T-cell (primary cell): ENCODE measurements at regions not wholly inside any gene's neighbourhood (a gene's known extent, or its start where the extent isn't known, plus 50 kb on each side); places are given as distances from the start of the nearest gene placed in this dataset.

Experiments
- ATAC-seq, 4 experiments: fragments of 200-7000 bp in 3 of 4; fragments of 150-1000 bp in 1 of 4; cut with Tn5 transposase; replicated peaks in 1 of 4; 1 replicate in 3 of 4; 2 replicates in 1 of 4; pipeline ENCODE4 v1.10.0; 2021; ENCODE audit warnings: moderate library complexity in 3 of 4, mild to moderate bottlenecking in 2 of 4, moderate number of reproducible peaks in 1 of 4
- CTCF ChIA-PET, 2 donors: fragments of 300-600 bp; sonication (Branson Sonifier 250); formaldehyde crosslinking; loops; one replicate each; lab custom pipeline; 2022; ENCODE audit warnings: antibody characterized with exemption in 2 of 2; lab: Charles Lee
- POLR2A ChIA-PET, 2 donors: fragments of 300-600 bp; sonication (Branson Sonifier 250); formaldehyde crosslinking; loops; one replicate each; lab custom pipeline; 2022; ENCODE audit warnings: antibody characterized with exemption in 2 of 2; lab: Charles Lee
- DNase-seq, 35 experiments: peaks; one replicate each; pipeline versions ENCODE4 v3.0.0 to v3.0.0-alpha.2; 2013 to 2023
- H3K27ac ChIP-seq: one replicate; pipeline ENCODE4 v1.5.1; 2013; ENCODE audit warnings: low read length
- H3K27me3 ChIP-seq, 2 experiments: replicated peaks in 1 of 2; 1 replicate in 1 of 2; 2 replicates in 1 of 2; pipeline versions ENCODE4 v1.6.1 to v1.7.0; 2013; ENCODE audit warnings: low read length in 1 of 2, mixed read lengths in 1 of 2; ENCODE audit not compliant: control insufficient read depth in 2 of 2, insufficient read depth in 2 of 2; ENCODE audit errors: extremely low read depth in 1 of 2
- H3K36me3 ChIP-seq, 2 donors: 1 replicate in 1 of 2; 2 replicates in 1 of 2; pipeline versions ENCODE4 v1.6.1 to v1.7.0; 2013; ENCODE audit warnings: low read length in 1 of 2; ENCODE audit not compliant: control insufficient read depth in 2 of 2, insufficient read depth in 1 of 2; ENCODE audit errors: extremely low read depth in 1 of 2
- H3K4me1 ChIP-seq, 2 experiments: 1 replicate in 1 of 2; 2 replicates in 1 of 2; pipeline versions ENCODE4 v1.6.1 to v1.7.0; 2013; ENCODE audit warnings: low read length in 2 of 2, mixed read lengths in 1 of 2; ENCODE audit not compliant: insufficient read depth in 2 of 2, control insufficient read depth in 1 of 2; ENCODE audit errors: extremely low read depth in 1 of 2
- H3K4me3 ChIP-seq, 2 donors: 1 replicate in 1 of 2; 2 replicates in 1 of 2; pipeline versions ENCODE4 v1.5.1 to v1.7.0; 2013; ENCODE audit warnings: mild to moderate bottlenecking in 2 of 2, low read length in 1 of 2, moderate library complexity in 1 of 2; ENCODE audit not compliant: control insufficient read depth in 1 of 2; ENCODE audit errors: extremely low read depth in 1 of 2
- H3K9me3 ChIP-seq: 2 replicates; pipeline ENCODE4 v1.7.0; 2013
- H3K27ac Mint-ChIP-seq, 2 donors: one replicate each; pipeline ENCODE4 v1.8.0; 2020 to 2021; ENCODE audit warnings: mild to moderate bottlenecking in 2 of 2, mixed read lengths in 2 of 2
- H3K27me3 Mint-ChIP-seq, 2 donors: one replicate each; pipeline ENCODE4 v1.8.0; 2021 to 2022; ENCODE audit warnings: mixed read lengths in 2 of 2
- H3K36me3 Mint-ChIP-seq: one replicate; pipeline ENCODE4 v1.8.0; 2021; ENCODE audit warnings: mixed read lengths
- H3K4me1 Mint-ChIP-seq, 3 donors: one replicate each; pipeline ENCODE4 v1.8.0; 2020 to 2022; ENCODE audit warnings: mixed read lengths in 3 of 3, mild to moderate bottlenecking in 1 of 3
- H3K4me3 Mint-ChIP-seq, 3 donors: one replicate each; pipeline ENCODE4 v1.8.0; 2020 to 2022; ENCODE audit warnings: mild to moderate bottlenecking in 3 of 3, mixed read lengths in 3 of 3, moderate library complexity in 3 of 3
- H3K9me3 Mint-ChIP-seq, 3 donors: one replicate each; pipeline ENCODE4 v1.8.0; 2020 to 2022; ENCODE audit warnings: mixed read lengths in 3 of 3
- WGBS: methylation state at CpG from one replicate; pipeline ENCODE4 v1.1.5; 2013; ENCODE audit warnings: missing lambda C conversion rate; ENCODE audit not compliant: insufficient coverage; 5-methylcytosine and 5-hydroxymethylcytosine counted together

GRCh38 chr14:96658611-96659010 lies 138.6 kb upstream of the VRK1 start:
- H3K9me3 Mint-ChIP-seq, result peaks cover 9 to 19% (median 11%) of the 10 kb centered on the region in 3 donors
- Histone ChIP-seq H3K4me3 (no peak overlapping the region), H3K36me3 (no peaks in the 10 kb centered on the region), H3K9me3 (peaks cover 2% of the 10 kb centered on the region), H3K27ac (no peak overlapping the region), H3K27me3 (peaks cover 4 to 33% of the 10 kb centered on the region in 2 experiments), H3K4me1 (no peaks in the 10 kb centered on the region)
- peaks cover 42 to 49% of the 10 kb centered on the region in 2 donors for H3K27me3 Mint-ChIP-seq
- ATAC-seq, result no peak
- no peak overlapping the region for H3K27ac Mint-ChIP-seq
- H3K36me3 Mint-ChIP-seq, result no peaks in the 10 kb centered on the region
- POLR2A ChIA-PET, result no interaction called here
- DNase-seq, result no peak
- CTCF ChIA-PET, result no interaction called here
- no peak overlapping the region for H3K4me3 Mint-ChIP-seq
- WGBS, result 100% methylated on average over 2 of the region's 4 CpGs
- H3K4me1 Mint-ChIP-seq, result no peaks in the 10 kb centered on the region

DNA sequence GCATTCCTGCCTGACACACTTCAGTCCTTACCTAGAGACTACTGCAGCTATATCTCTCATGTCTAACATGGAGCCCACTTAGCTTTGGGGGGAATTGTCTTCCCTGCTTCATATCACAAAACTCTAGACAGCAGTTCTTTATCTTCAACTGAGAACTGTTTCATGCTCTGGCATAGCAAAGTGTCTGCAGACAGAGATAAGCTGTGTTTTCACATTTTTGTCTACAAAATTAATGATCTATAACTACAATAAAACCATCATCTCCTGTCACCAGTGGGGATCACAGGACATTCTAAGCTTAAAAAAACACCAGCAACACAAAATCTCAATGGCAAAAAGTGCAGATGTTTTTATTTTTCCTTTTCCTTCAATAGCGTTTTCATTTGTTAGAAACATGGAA lies 137.1 kb upstream of the VRK1 start:
- CTCF ChIA-PET, result no interaction called here
- Histone ChIP-seq H3K27ac (no peak overlapping the region), H3K9me3 (peaks cover 2% of the 10 kb centered on the region), H3K4me1 (no peaks in the 10 kb centered on the region), H3K4me3 (no peak overlapping the region), H3K27me3 (peaks cover 4 to 32% of the 10 kb centered on the region in 2 experiments), H3K36me3 (no peaks in the 10 kb centered on the region)
- Mint-ChIP-seq H3K4me3 (no peak overlapping the region), H3K9me3 (peaks cover 9 to 19% (median 11%) of the 10 kb centered on the region in 3 donors), H3K27ac (no peak overlapping the region), H3K36me3 (no peaks in the 10 kb centered on the region), H3K27me3 (peaks cover 49% of the 10 kb centered on the region in 2 donors), H3K4me1 (no peaks in the 10 kb centered on the region)
- ATAC-seq (no peak), DNase-seq (no peak)
- POLR2A ChIA-PET, result no interaction called here
- WGBS, result no CpG with 5 or more reads among the region's 1 CpG

DNA sequence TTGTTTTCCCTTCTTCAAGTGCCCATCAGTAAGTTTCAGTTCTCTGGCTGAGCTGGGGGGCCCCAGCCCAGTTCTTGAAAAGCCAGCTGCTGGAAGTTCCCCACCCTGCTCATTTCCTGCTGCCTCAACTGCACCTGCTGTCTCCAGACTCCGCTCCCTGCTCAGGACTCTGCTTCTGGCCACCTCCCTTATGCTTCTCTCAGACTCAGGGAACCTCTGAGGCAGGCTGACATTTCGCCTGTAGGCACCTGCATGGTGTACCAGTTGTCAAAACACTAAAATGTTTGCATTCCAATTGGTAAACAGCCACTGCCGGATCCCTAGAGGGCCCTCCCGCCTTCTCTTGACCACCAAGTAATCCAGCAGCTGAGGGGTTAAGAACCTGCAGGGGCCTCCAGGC lies 136.5 kb upstream of the VRK1 start:
- ChIA-PET POLR2A (no interaction called here), CTCF (no interaction called here)
- H3K36me3 Mint-ChIP-seq, result no peaks in the 10 kb centered on the region
- 56% methylated on average over 2 of the region's 4 CpGs for WGBS
- Histone ChIP-seq H3K27me3 (peaks cover 4 to 34% of the 10 kb centered on the region in 2 experiments), H3K27ac (no peak overlapping the region), H3K36me3 (no peaks in the 10 kb centered on the region), H3K9me3 (peaks cover 2% of the 10 kb centered on the region), H3K4me3 (no peak overlapping the region), H3K4me1 (no peaks in the 10 kb centered on the region)
- no peaks in the 10 kb centered on the region for H3K4me1 Mint-ChIP-seq
- H3K4me3 Mint-ChIP-seq, result no peak overlapping the region
- no peak overlapping the region for H3K27ac Mint-ChIP-seq
- DNase-seq (no peak), ATAC-seq (no peak)
- H3K9me3 Mint-ChIP-seq, result peaks cover 6 to 17% (median 11%) of the 10 kb centered on the region in 3 donors
- H3K27me3 Mint-ChIP-seq, result peaks cover 43 to 49% of the 10 kb centered on the region in 2 donors

GRCh38 chr14:96661244-96661969 lies 135.8 kb upstream of the VRK1 start:
- Mint-ChIP-seq H3K27ac (no peak overlapping the region), H3K4me3 (no peak overlapping the region), H3K9me3 (peaks cover 6 to 11% (median 9%) of the 10 kb centered on the region in 3 donors), H3K4me1 (no peaks in the 10 kb centered on the region), H3K36me3 (no peaks in the 10 kb centered on the region), H3K27me3 (peaks cover 47 to 54% of the 10 kb centered on the region in 2 donors)
- Histone ChIP-seq H3K4me1 (no peaks in the 10 kb centered on the region), H3K9me3 (peaks cover 2% of the 10 kb centered on the region), H3K36me3 (no peaks in the 10 kb centered on the region), H3K4me3 (no peak overlapping the region), H3K27ac (no peak overlapping the region), H3K27me3 (peaks cover 4 to 40% of the 10 kb centered on the region in 2 experiments)
- ChIA-PET POLR2A (no interaction called here), CTCF (no interaction called here)
- no peak for ATAC-seq
- DNase-seq, result no peak

- Histone ChIP-seq H3K4me1 (no peaks in the 10 kb centered on the region), H3K4me3 (no peak overlapping the region), H3K36me3 (no peaks in the 10 kb centered on the region), H3K9me3 (no peaks in the 10 kb centered on the region), H3K27ac (no peak overlapping the region), H3K27me3 (peaks cover 2 to 40% of the 10 kb centered on the region in 2 experiments)
- Mint-ChIP-seq H3K36me3 (no peaks in the 10 kb centered on the region), H3K9me3 (peaks cover 4 to 5% (median 4%) of the 10 kb centered on the region in 3 donors), H3K27ac (no peak overlapping the region), H3K4me1 (no peaks in the 10 kb centered on the region), H3K4me3 (no peak overlapping the region), H3K27me3 (peaks cover 53 to 54% of the 10 kb centered on the region in 2 donors)
- DNase-seq (no peak), ATAC-seq (no peak)
- ChIA-PET CTCF (no interaction called here), POLR2A (no interaction called here)
- 84% methylated on average over 15 of the region's 15 CpGs for WGBS
Observed at GRCh38 chr14:96662116-96662970, 134.8 kb upstream of the VRK1 start.

GRCh38 chr14:96663076-96663475 lies 134.1 kb upstream of the VRK1 start:
- no peak overlapping the region for H3K27ac Mint-ChIP-seq
- 83% methylated on average over 18 of the region's 19 CpGs for WGBS
- CTCF ChIA-PET, result no interaction called here

More at GRCh38 chr14:96663076-96663475, 134.1 kb upstream of the VRK1 start:
- Histone ChIP-seq H3K4me3 (no peak overlapping the region), H3K9me3 (no peaks in the 10 kb centered on the region), H3K27ac (no peak overlapping the region), H3K4me1 (no peaks in the 10 kb centered on the region), H3K36me3 (no peaks in the 10 kb centered on the region), H3K27me3 (peaks cover 2 to 40% of the 10 kb centered on the region in 2 experiments)
- DNase-seq (no peak), ATAC-seq (no peak)
- no peaks in the 10 kb centered on the region for H3K36me3 Mint-ChIP-seq
- no peak overlapping the region for H3K4me3 Mint-ChIP-seq
- H3K27me3 Mint-ChIP-seq, result peaks cover 55% of the 10 kb centered on the region in 2 donors
- H3K9me3 Mint-ChIP-seq, result no peaks in the 10 kb centered on the region
- POLR2A ChIA-PET, result no interaction called here
- H3K4me1 Mint-ChIP-seq, result no peaks in the 10 kb centered on the region
